SK-N-SH (cell line): ENCODE measurements at regions not wholly inside any gene's neighbourhood (a gene's known extent, or its start where the extent isn't known, plus 50 kb on each side); places are given as distances from the start of the nearest gene placed in this dataset.

ENCODE experiments used
- CTCF ChIA-PET: fragments of 300-600, 350-600 bp; formaldehyde crosslinking; extraction: SDS; loops from one replicate; lab custom pipeline; 2021; lab: Yijun Ruan, JAX
- POLR2A ChIA-PET: fragments of 350-600 bp; sonication (Branson Sonifier 250); formaldehyde crosslinking; extraction: SDS; loops from one replicate; lab custom pipeline; 2020; ENCODE audit warnings: antibody characterized with exemption, inconsistent platforms; lab: Yijun Ruan, JAX
- DNase-seq: peaks from one replicate; pipeline ENCODE4 v3.0.0; 2012
- H2AFZ ChIP-seq: fragments of 200-600 bp; sonication (generic); 2 replicates; pipeline ENCODE4 v1.8.1; 2016; ENCODE audit warnings: antibody characterized with exemption, mild to moderate bottlenecking, low read depth
- H3F3A ChIP-seq: fragments of 200-600 bp; sonication (generic); replicated peaks from 2 replicates; pipeline ENCODE3; 2016; ENCODE audit warnings: antibody characterized with exemption, mild to moderate bottlenecking; ENCODE audit not compliant: insufficient read depth
- H3K27ac ChIP-seq, 2 experiments: fragments of 200-500 bp in 1 of 2; fragments of 200-600 bp in 1 of 2; sonication (Bioruptor generic) in 1 of 2; sonication (generic), shearing (Covaris generic) in 1 of 2; 2 replicates each; pipeline versions ENCODE4 v1.5.1 to v1.6.1; 2014 to 2016; ENCODE audit warnings: low read depth in 2 of 2, inconsistent platforms in 1 of 2, low read length in 1 of 2, mild to moderate bottlenecking in 1 of 2, mixed read lengths in 1 of 2
- H3K27me3 ChIP-seq: fragments of 200-600 bp; sonication (generic), shearing (Covaris generic); 2 replicates; pipeline ENCODE4 v1.6.1; 2016; ENCODE audit warnings: mixed run types; ENCODE audit not compliant: insufficient read depth
- H3K36me3 ChIP-seq, 2 experiments: fragments of 200-500 bp in 1 of 2; fragments of 200-600 bp in 1 of 2; sonication (Bioruptor generic) in 1 of 2; sonication (generic) in 1 of 2; replicated peaks in 1 of 2; 2 replicates each; pipeline versions ENCODE3 to v1.5.1; 2014 to 2016; ENCODE audit warnings: low read length in 1 of 2, mild to moderate bottlenecking in 1 of 2; ENCODE audit not compliant: insufficient read depth in 2 of 2, control insufficient read depth in 1 of 2
- H3K4me1 ChIP-seq, 2 experiments: fragments of 200-500 bp in 1 of 2; fragments of 200-600 bp in 1 of 2; sonication (Bioruptor generic) in 1 of 2; sonication (generic), shearing (Covaris generic) in 1 of 2; 2 replicates each; pipeline versions ENCODE4 v1.5.1 to v1.6.1; 2014 to 2016; ENCODE audit warnings: low read depth in 1 of 2, low read length in 1 of 2, mixed run types in 1 of 2; ENCODE audit not compliant: insufficient read depth in 2 of 2, control insufficient read depth in 1 of 2
- H3K4me2 ChIP-seq: fragments of 200-600 bp; sonication (generic), shearing (Covaris generic); 2 replicates; pipeline ENCODE4 v1.6.1; 2017; ENCODE audit warnings: mixed run types
- H3K4me3 ChIP-seq, 2 experiments: fragments of 200-500 bp in 1 of 2; fragments of 200-600 bp in 1 of 2; sonication (Bioruptor generic) in 1 of 2; sonication (generic), shearing (Covaris generic) in 1 of 2; 2 replicates each; pipeline versions ENCODE4 v1.5.1 to v1.8.1; 2014 to 2016; ENCODE audit warnings: low read depth in 2 of 2, inconsistent platforms in 1 of 2, low read length in 1 of 2, mild to moderate bottlenecking in 1 of 2, mixed read lengths in 1 of 2, moderate library complexity in 1 of 2
- H3K79me2 ChIP-seq: fragments of 200-600 bp; sonication (generic); 2 replicates; pipeline ENCODE4 v1.8.1; 2017; ENCODE audit warnings: mild to moderate bottlenecking; ENCODE audit not compliant: insufficient read depth
- H3K9ac ChIP-seq: fragments of 200-600 bp; sonication (generic); 2 replicates; pipeline ENCODE4 v1.6.1; 2017; ENCODE audit warnings: mixed run types
- H3K9me2 ChIP-seq: fragments of 200-600 bp; sonication (generic); 2 replicates; pipeline ENCODE4 v1.6.1; 2017; ENCODE audit warnings: mixed run types
- H3K9me3 ChIP-seq: fragments of 200-600 bp; sonication (generic); 2 replicates; pipeline ENCODE4 v1.6.1; 2017; ENCODE audit warnings: mixed run types, mild to moderate bottlenecking, moderate library complexity
- H4K20me1 ChIP-seq: fragments of 200-600 bp; sonication (generic); 2 replicates; pipeline ENCODE4 v1.6.1; 2017; ENCODE audit warnings: mild to moderate bottlenecking, mixed run types; ENCODE audit not compliant: insufficient read depth
- ELF1 ChIP-seq: IDR thresholded peaks from 2 replicates; pipeline ENCODE4 v1.4.0; 2012
- EZH2phosphoT487 ChIP-seq: fragments of 200-600 bp; sonication (generic); IDR thresholded peaks from 2 replicates; pipeline ENCODE4 v1.6.1; 2017; ENCODE audit warnings: low read depth, mixed run types, mild to moderate bottlenecking, antibody characterized with exemption, moderate library complexity, borderline replicate concordance
- FOXJ3 ChIP-seq: sonication (generic); formaldehyde crosslinking; IDR thresholded peaks from 2 replicates; pipeline ENCODE4 v1.5.1; 2020; ENCODE audit warnings: mild to moderate bottlenecking, missing genetic modification reagents
- GATA2 ChIP-seq: sonication (generic); formaldehyde crosslinking; IDR thresholded peaks from 2 replicates; pipeline ENCODE4 v1.5.0; 2020; ENCODE audit warnings: mild to moderate bottlenecking, missing genetic modification reagents
- MEF2A ChIP-seq: IDR thresholded peaks from 2 replicates; pipeline ENCODE4 v1.4.0; 2012; ENCODE audit warnings: low read depth, borderline replicate concordance
- POLR2AphosphoS5 ChIP-seq: IDR thresholded peaks from 2 replicates; pipeline ENCODE4 v1.6.1; 2012; ENCODE audit warnings: low read depth, low read length
- REST ChIP-seq: IDR thresholded peaks from 2 replicates; pipeline ENCODE4 v1.6.1; 2012; ENCODE audit warnings: mild to moderate bottlenecking, low read depth, low read length, moderate library complexity
- SIN3A ChIP-seq: IDR thresholded peaks from 2 replicates; pipeline ENCODE4 v1.6.1; 2012; ENCODE audit warnings: low read depth, mild to moderate bottlenecking, low read length, moderate library complexity, borderline replicate concordance
- TAF1 ChIP-seq: IDR thresholded peaks from 2 replicates; pipeline ENCODE4 v1.6.1; 2012; ENCODE audit warnings: low read depth, mild to moderate bottlenecking, low read length, moderate library complexity, borderline replicate concordance
- TEAD4 ChIP-seq: IDR thresholded peaks from 2 replicates; pipeline ENCODE4 v1.4.0; 2012; ENCODE audit warnings: mild to moderate bottlenecking, borderline replicate concordance; ENCODE audit not compliant: insufficient read depth
- YY1 ChIP-seq: IDR thresholded peaks from 2 replicates; pipeline ENCODE4 v1.4.0; 2012; ENCODE audit warnings: low read depth, mild to moderate bottlenecking
- WGBS: methylation state at CpG from one replicate; pipeline ENCODE4 v1.1.6; 2017; ENCODE audit warnings: low lambda C conversion rate; 5-methylcytosine and 5-hydroxymethylcytosine counted together
- TF ChIP-seq, protein P1 (sequence below): fragments of 150-350 bp; IDR thresholded peaks from 2 replicates; pipeline ENCODE4 v1.6.1; 2017; ENCODE audit warnings: antibody characterized with exemption, low read length, low read depth, borderline replicate concordance

GRCh38 chr11:134734894-134735293, 322.9 kb upstream of the B3GAT1 start:
- peaks cover 0 to 2% of the 10 kb centered on the region in 2 experiments; a peak in 1 of 4 replicates for H3K4me1 ChIP-seq
- WGBS = 58% methylated on average over 11 of the region's 14 CpGs
- H3F3A ChIP-seq = no peaks in the 10 kb centered on the region
- H3K4me3 ChIP-seq = no peak overlapping the region
- no peak for DNase-seq
- TF ChIP-seq, protein P1, sequence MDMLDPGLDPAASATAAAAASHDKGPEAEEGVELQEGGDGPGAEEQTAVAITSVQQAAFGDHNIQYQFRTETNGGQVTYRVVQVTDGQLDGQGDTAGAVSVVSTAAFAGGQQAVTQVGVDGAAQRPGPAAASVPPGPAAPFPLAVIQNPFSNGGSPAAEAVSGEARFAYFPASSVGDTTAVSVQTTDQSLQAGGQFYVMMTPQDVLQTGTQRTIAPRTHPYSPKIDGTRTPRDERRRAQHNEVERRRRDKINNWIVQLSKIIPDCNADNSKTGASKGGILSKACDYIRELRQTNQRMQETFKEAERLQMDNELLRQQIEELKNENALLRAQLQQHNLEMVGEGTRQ = no peak
- TF ChIP-seq GATA2 (CRISPR knock-in tag) = no peak
- no peak for TF ChIP-seq FOXJ3 (CRISPR knock-in tag)
- no peak for TF ChIP-seq EZH2phosphoT487
- no peak for TF ChIP-seq POLR2AphosphoS5
- TF ChIP-seq TEAD4 = no peak
- no peak for TF ChIP-seq REST
- no peak for TF ChIP-seq SIN3A
- no peaks in the 10 kb centered on the region for H3K9me3 ChIP-seq
- H3K79me2 ChIP-seq = no peaks in the 10 kb centered on the region
- H3K36me3 ChIP-seq = no peaks in the 10 kb centered on the region
- H4K20me1 ChIP-seq = no peaks in the 10 kb centered on the region
- no peaks in the 10 kb centered on the region for H3K9me2 ChIP-seq
- no peak overlapping the region for H3K27ac ChIP-seq
- ChIA-PET POLR2A (no interaction called here), CTCF (no interaction called here)
- no peak overlapping the region for H3K4me2 ChIP-seq
- H3K27me3 ChIP-seq = no peaks in the 10 kb centered on the region
- no peak overlapping the region for H3K9ac ChIP-seq
- H2AFZ ChIP-seq = no peak overlapping the region

- Histone ChIP-seq H3K27ac (no peak overlapping the region), H2AFZ (no peak overlapping the region), H4K20me1 (no peaks in the 10 kb centered on the region), H3K4me3 (no peak overlapping the region), H3K36me3 (no peaks in the 10 kb centered on the region), H3K4me2 (no peak overlapping the region), H3K4me1 (peaks cover 0 to 2% of the 10 kb centered on the region in 2 experiments; a peak in 1 of 4 replicates), H3K9ac (no peak overlapping the region), H3K9me2 (no peaks in the 10 kb centered on the region), H3K79me2 (no peaks in the 10 kb centered on the region), H3F3A (no peaks in the 10 kb centered on the region), H3K9me3 (no peaks in the 10 kb centered on the region), H3K27me3 (no peaks in the 10 kb centered on the region)
- ChIA-PET POLR2A (no interaction called here), CTCF (no interaction called here)
- DNase-seq = no peak
- 50% methylated on average over 9 of the region's 9 CpGs for WGBS
- no peak for TF ChIP-seq MEF2A
- TF ChIP-seq YY1 = no peak
- TF ChIP-seq ELF1 = no peak
- no peak for TF ChIP-seq TAF1
Measured at GRCh38 chr11:134734141-134734845, 322.3 kb upstream of the B3GAT1 start.
